Occipital lobe (tissue), 2 donors: ENCODE measurements at regions not wholly inside any gene's neighbourhood (a gene's known extent, or its start where the extent isn't known, plus 50 kb on each side); places are given as distances from the start of the nearest gene placed in this dataset. TPM values are rescaled to one million over a fixed set of nuclear protein-coding genes. Genes with fewer than 3 reads are reported as not detected.
"Not testable (repeated sequence)": the region's sequence is repeated elsewhere in the genome, so short reads cannot be mapped to it uniquely, and the experiment has no call there.

Experiments
- DNase-seq: peaks from one replicate; lab custom pipeline; 2025; lab: John Stamatoyannopoulos, UW
- small RNA-seq: library from RNA; depleted of rRNA; stranded (forward); fragments of <200 nt; gene quantifications from one replicate; pipeline ENCODE3, GENCODE V24; 2014

DNA sequence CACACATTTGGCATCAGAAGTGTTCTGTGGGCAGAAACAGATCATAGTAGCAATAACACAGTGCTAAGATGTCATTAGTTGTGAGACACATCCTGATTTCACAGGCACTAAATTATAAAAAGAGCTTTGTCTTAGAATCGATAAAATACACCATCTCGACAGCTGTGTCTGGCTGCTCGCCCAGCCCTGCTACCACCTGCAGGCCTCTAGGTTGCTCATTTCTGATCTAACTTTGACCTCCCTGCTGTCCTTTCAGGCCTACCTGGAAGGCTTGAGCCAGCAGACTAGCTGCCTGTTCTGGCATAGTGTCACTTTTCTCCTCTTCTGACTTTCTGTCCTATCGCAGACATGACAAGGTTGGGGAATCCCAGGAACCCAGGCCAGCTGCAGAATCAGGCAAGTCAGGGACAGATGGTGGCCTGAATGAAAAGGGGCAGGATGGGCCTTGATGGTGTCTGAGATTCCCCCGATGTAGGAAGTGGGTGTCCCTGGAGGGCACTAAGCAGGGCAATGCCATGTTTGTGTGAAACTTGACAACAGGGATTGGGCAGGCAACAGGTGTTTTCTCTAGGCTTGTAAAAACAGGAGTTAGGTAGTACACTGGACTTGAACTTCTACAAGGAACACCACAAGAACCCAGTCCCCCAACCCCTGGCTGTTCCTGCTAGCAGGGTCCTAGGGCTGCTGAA is 66.6 kb upstream of the RHOU start:
- DNase-seq, result no peak

DNA sequence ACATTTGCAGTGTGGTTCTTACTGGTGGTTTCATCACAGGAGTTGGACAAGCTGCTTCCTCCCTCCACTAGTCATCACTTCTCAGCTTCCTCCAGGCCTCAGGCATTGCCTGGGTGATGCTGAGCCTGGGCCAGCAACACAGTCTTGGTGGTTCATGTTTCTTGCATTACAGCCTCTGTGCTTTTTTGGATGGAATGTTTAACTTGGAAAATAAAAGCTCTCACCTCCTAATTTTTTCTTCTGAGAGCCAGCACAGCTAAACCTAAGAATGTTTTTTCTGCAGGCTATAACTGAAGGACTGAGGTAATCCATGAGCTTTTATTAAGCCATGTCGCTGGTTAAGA is 66.1 kb upstream of the RHOU start:
- DNase-seq, result no peak

DNA sequence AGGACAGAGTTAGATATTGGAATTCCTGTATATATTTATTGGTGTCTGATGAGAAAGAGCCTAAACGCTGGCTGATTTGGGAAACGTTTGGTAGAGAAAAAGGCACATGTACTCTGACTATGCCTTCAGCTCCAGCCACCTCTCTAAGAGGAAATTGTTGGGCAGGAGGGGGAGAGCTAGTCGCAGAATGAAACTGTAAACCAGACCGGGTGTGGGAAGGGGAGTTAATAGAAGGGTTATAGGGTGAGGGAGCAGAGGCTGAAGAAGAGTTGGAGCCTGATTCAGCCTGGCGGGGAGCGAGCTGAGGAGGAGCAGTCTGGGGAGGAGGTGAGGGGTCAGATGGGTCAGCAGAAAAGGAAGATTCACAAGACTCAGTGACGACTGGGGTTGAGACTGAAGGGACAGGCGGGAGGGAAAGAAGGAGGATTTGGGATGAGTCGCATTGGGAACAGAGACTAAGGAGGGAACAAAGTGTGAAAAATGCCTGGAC is 54.2 kb upstream of the RHOU start:
- DNase-seq, result not testable (repeated sequence)

GRCh38 chr1:228683428-228683827 is 51.9 kb upstream of the RHOU start:
- no peak for DNase-seq

DNA sequence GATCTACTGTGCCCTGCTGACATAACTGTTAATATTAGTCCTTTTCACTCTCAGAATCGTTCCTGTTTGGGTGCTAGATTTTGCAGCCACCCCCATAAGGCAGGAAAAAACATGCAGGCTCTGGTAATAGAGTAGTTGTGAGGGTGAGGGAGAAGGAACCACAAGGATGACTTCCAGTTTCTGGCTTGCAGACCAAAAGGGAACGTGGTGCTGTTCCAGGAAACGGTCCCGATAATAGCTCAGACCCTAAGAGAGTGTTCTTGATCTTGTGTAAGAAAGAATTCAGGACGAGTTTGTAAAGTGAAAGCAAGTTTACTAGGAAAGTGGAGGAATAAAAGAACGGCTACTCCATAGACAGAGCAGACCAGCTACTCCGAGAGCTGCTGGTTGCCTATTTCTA is 50.7 kb upstream of the RHOU start:
- no peak for DNase-seq

DNA sequence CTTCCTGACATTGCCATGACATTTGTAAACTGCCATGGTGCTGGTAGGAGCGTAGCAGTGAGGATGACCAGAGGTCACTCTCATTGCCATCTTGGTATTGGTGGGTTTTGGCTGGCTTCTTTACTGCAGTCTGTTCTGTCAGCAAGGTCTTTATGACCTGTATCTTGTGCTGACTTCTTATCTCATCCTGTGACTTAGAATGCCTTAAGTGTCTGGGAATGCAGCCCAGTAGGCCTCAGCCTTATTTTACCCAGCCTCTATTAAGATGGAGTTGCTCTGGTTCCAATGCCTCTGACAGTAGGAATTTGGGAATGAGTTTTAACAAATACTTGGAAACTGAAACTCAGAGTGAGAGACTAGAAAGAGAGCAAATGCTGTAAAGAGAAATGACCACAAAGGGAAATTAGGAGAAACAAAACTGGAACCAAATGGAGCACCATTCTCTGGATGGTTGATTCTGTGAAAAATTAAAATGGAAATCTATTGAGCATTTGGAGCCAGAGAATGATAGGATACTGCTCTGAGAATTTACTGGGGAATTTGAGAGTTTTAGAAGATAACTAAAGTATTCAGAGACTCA is 50.1 kb upstream of the RHOU start:
- no peak for DNase-seq

Small RNAs in the stretch of these regions (small RNA-seq; reads per million reads assigned to genes)
- gene RF00432, result not detected
- not detected for gene RNA5S10
- not detected for gene RNA5S11
- gene RNA5S12, result not detected
- gene RNA5S13, result not detected
- gene RNA5S14, result not detected
- not detected for gene RNA5S15
- gene RNA5S16, result not detected
- not detected for gene RNA5S17
- gene RNA5S2, result not detected
- gene RNA5S3, result not detected
- gene RNA5S4, result not detected
- gene RNA5S5, result not detected
- not detected for gene RNA5S6
- not detected for gene RNA5S7
- gene RNA5S8, result not detected
- not detected for gene RNA5S9
- gene RNA5SP18, result not detected
